ENCODE measurements at regions not wholly inside any gene's neighbourhood (a gene's known extent, or its start where the extent isn't known, plus 50 kb on each side); places are given as distances from the start of the nearest gene placed in this dataset.

DNA sequence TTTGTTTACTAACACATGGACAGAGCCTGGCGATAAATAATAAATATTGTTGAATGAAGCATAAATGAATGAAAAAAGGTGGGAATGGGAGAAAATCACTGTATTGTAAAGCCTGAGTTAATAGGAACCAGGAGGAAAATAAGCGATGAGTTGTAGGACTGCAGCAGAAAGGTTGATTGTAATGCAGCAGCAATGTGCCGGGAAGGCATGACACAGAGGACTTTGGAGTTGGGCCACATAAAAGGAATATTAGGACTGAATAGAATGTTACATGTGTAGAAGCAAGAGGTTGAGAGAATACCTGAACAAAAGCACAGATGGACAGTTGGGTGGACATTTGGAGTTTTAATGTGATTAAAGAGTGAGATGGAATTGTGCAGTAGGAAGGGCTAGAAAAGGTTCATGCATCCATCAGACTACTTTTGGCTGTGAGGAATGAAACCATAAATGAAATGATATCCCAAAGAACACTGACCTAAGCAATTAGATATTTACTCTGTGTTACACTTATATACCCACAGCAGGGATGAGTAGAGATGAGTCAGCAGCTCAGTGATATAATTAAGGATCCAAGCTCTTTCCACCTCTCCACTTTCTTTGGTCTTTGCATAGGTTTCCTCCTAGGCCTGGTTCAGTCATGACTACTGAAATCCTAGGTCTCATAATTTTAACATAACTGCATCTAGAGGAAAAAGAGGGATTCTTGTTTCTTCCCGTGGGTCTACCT is 55.4 kb downstream of the CCER1 start:
- H3K27me3 ChIP-seq (ENCODE audit: insufficient read depth, low read depth, severe bottlenecking), result no peaks in the 10 kb centered on the region
- H3K36me3 ChIP-seq, result no peaks in the 10 kb centered on the region
- TF ChIP-seq, protein P1, sequence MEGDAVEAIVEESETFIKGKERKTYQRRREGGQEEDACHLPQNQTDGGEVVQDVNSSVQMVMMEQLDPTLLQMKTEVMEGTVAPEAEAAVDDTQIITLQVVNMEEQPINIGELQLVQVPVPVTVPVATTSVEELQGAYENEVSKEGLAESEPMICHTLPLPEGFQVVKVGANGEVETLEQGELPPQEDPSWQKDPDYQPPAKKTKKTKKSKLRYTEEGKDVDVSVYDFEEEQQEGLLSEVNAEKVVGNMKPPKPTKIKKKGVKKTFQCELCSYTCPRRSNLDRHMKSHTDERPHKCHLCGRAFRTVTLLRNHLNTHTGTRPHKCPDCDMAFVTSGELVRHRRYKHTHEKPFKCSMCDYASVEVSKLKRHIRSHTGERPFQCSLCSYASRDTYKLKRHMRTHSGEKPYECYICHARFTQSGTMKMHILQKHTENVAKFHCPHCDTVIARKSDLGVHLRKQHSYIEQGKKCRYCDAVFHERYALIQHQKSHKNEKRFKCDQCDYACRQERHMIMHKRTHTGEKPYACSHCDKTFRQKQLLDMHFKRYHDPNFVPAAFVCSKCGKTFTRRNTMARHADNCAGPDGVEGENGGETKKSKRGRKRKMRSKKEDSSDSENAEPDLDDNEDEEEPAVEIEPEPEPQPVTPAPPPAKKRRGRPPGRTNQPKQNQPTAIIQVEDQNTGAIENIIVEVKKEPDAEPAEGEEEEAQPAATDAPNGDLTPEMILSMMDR (IDR thresholded peaks at IDR 0.05; ENCODE audit: low read depth, low read length), result no peak
- no peak for DNase-seq
- H3K4me3 ChIP-seq (ENCODE audit: low read depth, low read length), result no peak overlapping the region
- H3K27ac ChIP-seq, result no peak overlapping the region
- H3K9me3 ChIP-seq (ENCODE audit: severe bottlenecking), result peaks cover 4% of the 10 kb centered on the region

DNA sequence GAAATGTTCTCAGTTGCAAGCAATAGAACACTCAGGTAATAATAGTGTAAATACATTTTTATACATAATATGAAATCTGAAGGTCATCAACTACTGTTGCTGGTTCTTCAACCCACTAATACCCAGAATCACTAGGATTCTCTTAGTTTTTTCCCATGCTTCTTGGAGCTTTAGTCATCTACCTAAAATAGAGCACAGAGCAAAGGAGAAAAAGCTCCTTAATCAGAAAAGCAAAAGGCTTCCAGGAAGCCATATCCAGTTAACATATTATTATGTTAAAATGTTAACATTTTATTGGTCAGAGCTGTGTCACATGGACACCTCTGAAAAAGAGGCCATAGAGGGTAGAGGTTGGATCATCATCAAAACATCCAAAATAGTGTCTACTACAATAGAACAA is 57.0 kb downstream of the CCER1 start:
- TF ChIP-seq, protein P1 (IDR thresholded peaks at IDR 0.05; ENCODE audit: low read depth, low read length), result no peak
- no peak overlapping the region for H3K27ac ChIP-seq
- H3K27me3 ChIP-seq (ENCODE audit: insufficient read depth, low read depth, severe bottlenecking), result no peaks in the 10 kb centered on the region
- no peak overlapping the region for H3K4me3 ChIP-seq (ENCODE audit: low read depth, low read length)
- DNase-seq, result no peak
- H3K9me3 ChIP-seq (ENCODE audit: severe bottlenecking), result peaks cover 4% of the 10 kb centered on the region
- no peaks in the 10 kb centered on the region for H3K36me3 ChIP-seq

DNA sequence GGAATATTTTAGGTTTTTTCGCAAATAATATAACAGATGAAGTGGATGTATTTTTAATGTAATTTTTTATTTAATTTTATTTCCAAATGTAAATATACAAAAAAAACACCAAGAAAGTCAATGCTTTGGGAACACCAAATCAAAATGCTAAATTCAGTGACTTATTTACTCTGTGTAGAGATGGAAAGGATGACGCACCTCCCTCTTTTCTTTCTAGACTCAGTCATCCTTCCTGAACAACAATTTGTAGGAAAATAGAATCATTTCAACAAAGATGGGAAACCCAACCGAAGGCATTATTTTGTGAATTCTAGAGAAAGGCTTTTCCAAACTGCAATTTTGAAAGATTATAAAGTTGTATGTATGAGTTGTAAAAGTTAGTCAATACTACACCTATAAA is 57.7 kb downstream of the CCER1 start:
- DNase-seq, result no peak
- Histone ChIP-seq H3K4me3 (ENCODE audit: low read depth, low read length) (no peak overlapping the region), H3K9me3 (ENCODE audit: severe bottlenecking) (peaks cover 4% of the 10 kb centered on the region), H3K36me3 (no peaks in the 10 kb centered on the region), H3K27me3 (ENCODE audit: insufficient read depth, low read depth, severe bottlenecking) (no peaks in the 10 kb centered on the region), H3K27ac (no peak overlapping the region)
- TF ChIP-seq, protein P1 (IDR thresholded peaks at IDR 0.05; ENCODE audit: low read depth, low read length), result no peak

GRCh38 chr12:90896821-90897220 is 58.2 kb downstream of the CCER1 start:
- H3K4me3 ChIP-seq (ENCODE audit: low read depth, low read length), result no peak overlapping the region
- no peak for DNase-seq
- TF ChIP-seq, protein P1 (IDR thresholded peaks at IDR 0.05; ENCODE audit: low read depth, low read length), result no peak
- H3K36me3 ChIP-seq, result no peaks in the 10 kb centered on the region
- H3K9me3 ChIP-seq (ENCODE audit: severe bottlenecking), result peaks cover 4% of the 10 kb centered on the region
- no peak overlapping the region for H3K27ac ChIP-seq
- H3K27me3 ChIP-seq (ENCODE audit: insufficient read depth, low read depth, severe bottlenecking), result no peaks in the 10 kb centered on the region

- H3K27ac ChIP-seq, result no peak overlapping the region
- H3K27me3 ChIP-seq (ENCODE audit: insufficient read depth, low read depth, severe bottlenecking), result no peaks in the 10 kb centered on the region
- no peak for DNase-seq
- H3K36me3 ChIP-seq, result no peaks in the 10 kb centered on the region
- H3K9me3 ChIP-seq (ENCODE audit: severe bottlenecking), result peaks cover 4% of the 10 kb centered on the region
- no peak overlapping the region for H3K4me3 ChIP-seq (ENCODE audit: low read depth, low read length)
- TF ChIP-seq, protein P1 (IDR thresholded peaks at IDR 0.05; ENCODE audit: low read depth, low read length), result no peak
Observed at GRCh38 chr12:90896164-90896563, 58.8 kb downstream of the CCER1 start.

- Histone ChIP-seq H3K4me3 (ENCODE audit: low read depth, low read length) (no peak overlapping the region), H3K36me3 (no peaks in the 10 kb centered on the region), H3K27me3 (ENCODE audit: insufficient read depth, low read depth, severe bottlenecking) (no peaks in the 10 kb centered on the region), H3K27ac (no peak overlapping the region), H3K9me3 (ENCODE audit: severe bottlenecking) (no peaks in the 10 kb centered on the region)
- no peak for DNase-seq
- TF ChIP-seq, protein P1 (IDR thresholded peaks at IDR 0.05; ENCODE audit: low read depth, low read length), result no peak
Observed at GRCh38 chr12:90888316-90888715, 66.7 kb downstream of the CCER1 start.
